ENCODE measurements at regions not wholly inside any gene's neighbourhood (a gene's known extent, or its start where the extent isn't known, plus 50 kb on each side); places are given as distances from the start of the nearest gene placed in this dataset.

- TF ChIP-seq, protein P1, sequence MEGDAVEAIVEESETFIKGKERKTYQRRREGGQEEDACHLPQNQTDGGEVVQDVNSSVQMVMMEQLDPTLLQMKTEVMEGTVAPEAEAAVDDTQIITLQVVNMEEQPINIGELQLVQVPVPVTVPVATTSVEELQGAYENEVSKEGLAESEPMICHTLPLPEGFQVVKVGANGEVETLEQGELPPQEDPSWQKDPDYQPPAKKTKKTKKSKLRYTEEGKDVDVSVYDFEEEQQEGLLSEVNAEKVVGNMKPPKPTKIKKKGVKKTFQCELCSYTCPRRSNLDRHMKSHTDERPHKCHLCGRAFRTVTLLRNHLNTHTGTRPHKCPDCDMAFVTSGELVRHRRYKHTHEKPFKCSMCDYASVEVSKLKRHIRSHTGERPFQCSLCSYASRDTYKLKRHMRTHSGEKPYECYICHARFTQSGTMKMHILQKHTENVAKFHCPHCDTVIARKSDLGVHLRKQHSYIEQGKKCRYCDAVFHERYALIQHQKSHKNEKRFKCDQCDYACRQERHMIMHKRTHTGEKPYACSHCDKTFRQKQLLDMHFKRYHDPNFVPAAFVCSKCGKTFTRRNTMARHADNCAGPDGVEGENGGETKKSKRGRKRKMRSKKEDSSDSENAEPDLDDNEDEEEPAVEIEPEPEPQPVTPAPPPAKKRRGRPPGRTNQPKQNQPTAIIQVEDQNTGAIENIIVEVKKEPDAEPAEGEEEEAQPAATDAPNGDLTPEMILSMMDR (IDR thresholded peaks at IDR 0.05; ENCODE audit: insufficient read depth, low read length) = no peak
- TF ChIP-seq POLR2AphosphoS5 (IDR thresholded peaks at IDR 0.05; ENCODE audit: low read depth) = no peak
These were observed 111.2 kb downstream of the SST start for GRCh38 chr3:187558990-187559389.

All from HL-60 (cell line).